HEK293 (cell line): ENCODE measurements at regions not wholly inside any gene's neighbourhood (a gene's known extent, or its start where the extent isn't known, plus 50 kb on each side); places are given as distances from the start of the nearest gene placed in this dataset.
"Not testable (repeated sequence)": the region's sequence is repeated elsewhere in the genome, so short reads cannot be mapped to it uniquely, and the experiment has no call there.

Experiments
- CTCF ChIP-seq: fragments of 450-650 bp; formaldehyde crosslinking; IDR thresholded peaks from 2 replicates; pipeline ENCODE4 v1.5.1; 2016; ENCODE audit warnings: missing biosample characterization, missing genetic modification characterization
- MZF1 ChIP-seq: fragments of 450-650 bp; formaldehyde crosslinking; IDR thresholded peaks from 2 replicates; pipeline ENCODE4 v1.5.1; 2017; ENCODE audit warnings: missing biosample characterization, missing genetic modification characterization, borderline replicate concordance
- PRDM1 ChIP-seq: fragments of 450-650 bp; formaldehyde crosslinking; IDR thresholded peaks from 2 replicates; pipeline ENCODE4; 2016; ENCODE audit warnings: missing biosample characterization, missing genetic modification characterization
- REST ChIP-seq: fragments of 450-650 bp; formaldehyde crosslinking; IDR thresholded peaks from 2 replicates; pipeline ENCODE4 v1.5.1; 2016; ENCODE audit warnings: missing biosample characterization, missing genetic modification characterization
- TCF7L2 ChIP-seq: IDR thresholded peaks from 2 replicates; pipeline ENCODE4 v1.6.1; 2011; ENCODE audit warnings: low read depth, mild to moderate bottlenecking, inconsistent platforms, low read length, moderate library complexity, borderline replicate concordance
- YY2 ChIP-seq: fragments of 450-650 bp; formaldehyde crosslinking; IDR thresholded peaks from 2 replicates; pipeline ENCODE4 v1.5.1; 2016; ENCODE audit warnings: missing biosample characterization, missing genetic modification characterization
- ZBTB21 ChIP-seq: fragments of 450-650 bp; formaldehyde crosslinking; IDR thresholded peaks from 2 replicates; pipeline ENCODE4 v1.5.1; 2017; ENCODE audit warnings: missing biosample characterization, missing genetic modification characterization
- ZNF24 ChIP-seq: fragments of 450-650 bp; formaldehyde crosslinking; IDR thresholded peaks from 2 replicates; pipeline ENCODE4 v1.5.1; 2016; ENCODE audit warnings: missing biosample characterization, missing genetic modification characterization
- ZNF510 ChIP-seq: fragments of 450-650 bp; formaldehyde crosslinking; IDR thresholded peaks from 2 replicates; pipeline ENCODE4 v1.5.1; 2018; ENCODE audit warnings: mild to moderate bottlenecking, missing genetic modification characterization, missing biosample characterization; ENCODE audit not compliant: insufficient replicate concordance
- ZNF549 ChIP-seq: fragments of 450-650 bp; IDR thresholded peaks from 2 replicates; pipeline ENCODE4 v1.5.1; 2018; ENCODE audit warnings: missing biosample characterization, missing genetic modification characterization, mild to moderate bottlenecking, inconsistent platforms, moderate library complexity
- ZNF776 ChIP-seq: fragments of 450-650 bp; formaldehyde crosslinking; IDR thresholded peaks from 2 replicates; pipeline ENCODE4 v1.5.0; 2017; ENCODE audit warnings: missing biosample characterization, missing genetic modification characterization, borderline replicate concordance
- ZSCAN4 ChIP-seq: fragments of 450-650 bp; formaldehyde crosslinking; IDR thresholded peaks from 2 replicates; pipeline ENCODE4 v1.5.1; 2017; ENCODE audit warnings: missing biosample characterization, missing genetic modification characterization
- TF ChIP-seq, protein P1 (sequence below): fragments of 450-650 bp; formaldehyde crosslinking; IDR thresholded peaks from 2 replicates; pipeline ENCODE4 v1.5.1; 2017; ENCODE audit warnings: missing biosample characterization, mild to moderate bottlenecking, missing genetic modification characterization, moderate library complexity

- TF ChIP-seq CTCF (tag by site-specific recombination); ZNF776 (tag by site-specific recombination); ZNF510; ZNF24 (tag by site-specific recombination); PRDM1 (tag by site-specific recombination); ZSCAN4 (tag by site-specific recombination); REST; TCF7L2; YY2 (tag by site-specific recombination); MZF1; ZNF549 (tag by site-specific recombination); ZBTB21: not testable (repeated sequence)
- TF ChIP-seq, protein P1, sequence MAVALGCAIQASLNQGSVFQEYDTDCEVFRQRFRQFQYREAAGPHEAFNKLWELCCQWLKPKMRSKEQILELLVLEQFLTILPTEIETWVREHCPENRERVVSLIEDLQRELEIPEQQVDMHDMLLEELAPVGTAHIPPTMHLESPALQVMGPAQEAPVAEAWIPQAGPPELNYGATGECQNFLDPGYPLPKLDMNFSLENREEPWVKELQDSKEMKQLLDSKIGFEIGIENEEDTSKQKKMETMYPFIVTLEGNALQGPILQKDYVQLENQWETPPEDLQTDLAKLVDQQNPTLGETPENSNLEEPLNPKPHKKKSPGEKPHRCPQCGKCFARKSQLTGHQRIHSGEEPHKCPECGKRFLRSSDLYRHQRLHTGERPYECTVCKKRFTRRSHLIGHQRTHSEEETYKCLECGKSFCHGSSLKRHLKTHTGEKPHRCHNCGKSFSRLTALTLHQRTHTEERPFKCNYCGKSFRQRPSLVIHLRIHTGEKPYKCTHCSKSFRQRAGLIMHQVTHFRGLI, result not testable (repeated sequence)
These were observed 256.5 kb downstream of the ZNF37A start for GRCh38 chr10:38350645-38351044.
